GM12878 (cell line): ENCODE measurements at regions not wholly inside any gene's neighbourhood (a gene's known extent, or its start where the extent isn't known, plus 50 kb on each side); places are given as distances from the start of the nearest gene placed in this dataset.
A peak's percentile ranks its signal among the peaks of the same experiment; 100 is the strongest.

Source experiments
- ATAC-seq: fragments of 200-7000 bp; cut with Tn5 transposase; 3 replicates; pipeline ENCODE4 v1.9.1; 2020; ENCODE audit warnings: mild to moderate bottlenecking, moderate library complexity
- BruUV-seq: library from RNA; stranded (reverse); fragments of 400-500 nt; replicated peaks from 2 replicates; lab custom pipeline; 2021; lab: Mats Ljungman, UMichigan
- CTCF ChIA-PET: fragments of 300-600 bp; sonication (Branson Sonifier 250); formaldehyde crosslinking; extraction: SDS; loops from one replicate; lab custom pipeline; 2021; ENCODE audit warnings: inconsistent platforms; lab: Yijun Ruan, JAX
- POLR2A ChIA-PET: fragments of 350-600 bp; formaldehyde crosslinking; extraction: SDS; loops from one replicate; lab custom pipeline; 2021; ENCODE audit warnings: inconsistent platforms; lab: Charles Lee
- RAD21 ChIA-PET: fragments of 300-600 bp; sonication (Branson Sonifier 250); formaldehyde crosslinking; loops from one replicate; lab custom pipeline; 2023; ENCODE audit warnings: antibody characterized with exemption; ENCODE audit not compliant: unreplicated experiment; lab: Charles Lee
- SMC1A ChIA-PET: fragments of 300-600 bp; sonication (Branson Sonifier 250); formaldehyde crosslinking; loops from one replicate; lab custom pipeline; 2023; ENCODE audit not compliant: unreplicated experiment, uncharacterized antibody; lab: Charles Lee
- DNase-seq: peaks from one replicate; pipeline ENCODE4 v3.0.0-alpha.2; 2011; ENCODE audit warnings: low read depth, low spot score
- FAIRE-seq: peaks from 3 replicates; lab custom pipeline; 2011; peaks lifted over from hg19 to GRCh38; lab: Jason Lieb, UNC
- H2AFZ ChIP-seq: 2 replicates; pipeline ENCODE4 v1.6.0; 2011; ENCODE audit warnings: low read depth, low read length, control low read depth; ENCODE audit not compliant: control insufficient read depth
- H3K27ac ChIP-seq: 2 replicates; pipeline ENCODE4 v1.5.1; 2011; ENCODE audit warnings: control low read depth; ENCODE audit not compliant: control insufficient read depth, insufficient read depth
- H3K27me3 ChIP-seq, 2 experiments: replicated peaks in 1 of 2; 2 replicates each; pipeline versions ENCODE4 v1.6.0 to v1.6.1; 2011; ENCODE audit warnings: low read length in 1 of 2; ENCODE audit not compliant: control insufficient read depth in 2 of 2, insufficient read depth in 2 of 2
- H3K36me3 ChIP-seq, 2 experiments: 2 replicates each; pipeline ENCODE4 v1.5.1; 2011; ENCODE audit warnings: low read length in 1 of 2; ENCODE audit not compliant: control insufficient read depth in 2 of 2, insufficient read depth in 2 of 2
- H3K4me1 ChIP-seq: 2 replicates; pipeline ENCODE4 v1.6.1; 2011; ENCODE audit warnings: mild to moderate bottlenecking, low read length, moderate library complexity, mixed read lengths; ENCODE audit not compliant: control insufficient read depth, insufficient read depth
- H3K4me2 ChIP-seq: 2 replicates; pipeline ENCODE4 v1.6.0; 2011; ENCODE audit warnings: control low read depth; ENCODE audit not compliant: control insufficient read depth, insufficient read depth
- H3K4me3 ChIP-seq: fragments of 200-600 bp; sonication (generic); 2 replicates; pipeline ENCODE4 v1.5.1; 2016
- H3K79me2 ChIP-seq: 2 replicates; pipeline ENCODE4 v1.6.0; 2011; ENCODE audit warnings: low read length; ENCODE audit not compliant: control insufficient read depth, insufficient read depth
- H3K9ac ChIP-seq: 2 replicates; pipeline ENCODE4 v1.8.0; 2011; ENCODE audit warnings: low read length, control low read depth, mixed read lengths; ENCODE audit not compliant: control insufficient read depth, insufficient read depth
- H3K9me3 ChIP-seq: replicated peaks from 3 replicates; pipeline ENCODE4 v1.5.1; 2011; ENCODE audit warnings: mild to moderate bottlenecking, low read length; ENCODE audit not compliant: control insufficient read depth, insufficient read depth
- H4K20me1 ChIP-seq: 2 replicates; pipeline ENCODE4 v1.6.0; 2011; ENCODE audit not compliant: control insufficient read depth, insufficient read depth
- ASH2L ChIP-seq: fragments of 300-600, 200-600 bp; sonication (generic); IDR thresholded peaks from 2 replicates; pipeline ENCODE4 v1.6.1; 2017; ENCODE audit warnings: low read depth, mild to moderate bottlenecking, borderline replicate concordance
- POLR2AphosphoS2 ChIP-seq: IDR thresholded peaks from 2 replicates; pipeline ENCODE4 v1.6.1; 2011; ENCODE audit warnings: low read depth, mild to moderate bottlenecking, low read length, improper control_type of control experiment, moderate library complexity
- SMAD1 ChIP-seq: fragments of 450-650 bp; IDR thresholded peaks from 2 replicates; pipeline ENCODE4 v1.6.1; 2018; ENCODE audit warnings: mild to moderate bottlenecking, low read depth; ENCODE audit not compliant: partially characterized antibody
- ZNF384 ChIP-seq: IDR thresholded peaks from 2 replicates; pipeline ENCODE4 v1.6.1; 2012; ENCODE audit warnings: low read depth, mild to moderate bottlenecking, low read length, improper control_type of control experiment, borderline replicate concordance
- ZNF622 ChIP-seq: fragments of 450-650 bp; IDR thresholded peaks from 2 replicates; pipeline ENCODE4 v1.6.1; 2017; ENCODE audit warnings: mild to moderate bottlenecking, inconsistent platforms
- WGBS: methylation state at CpG from one replicate; pipeline ENCODE4 v1.1.6; 2016; ENCODE audit warnings: low lambda C conversion rate; ENCODE audit not compliant: insufficient replicate concordance, insufficient coverage; ENCODE audit errors: missing lambda C conversion rate; 5-methylcytosine and 5-hydroxymethylcytosine counted together
- in situ Hi-C: fragments of 300-500 bp; cut with MboI; formaldehyde crosslinking; loops from 9 replicates; pipeline ENCODE4 v1.14.3; 2018; ENCODE audit warnings: mixed read lengths
- intact Hi-C: fragments of 100-400 bp; cut with micrococcal nuclease; formaldehyde crosslinking; loops from one replicate; pipeline ENCODE4 v1.14.2; 2022; ENCODE audit not compliant: unreplicated experiment
- TF ChIP-seq, protein P1 (sequence below): fragments of 450-650 bp; IDR thresholded peaks from 2 replicates; pipeline ENCODE4 v1.6.1; 2017; ENCODE audit warnings: mild to moderate bottlenecking
- TF ChIP-seq, protein P2 (sequence below): fragments of 450-650 bp; formaldehyde crosslinking; IDR thresholded peaks from 2 replicates; pipeline ENCODE4 v1.5.0; 2022; ENCODE audit warnings: mild to moderate bottlenecking, missing genetic modification characterization
- TF ChIP-seq, protein P3 (sequence below): IDR thresholded peaks from 2 replicates; pipeline ENCODE4 v1.6.1; 2011; ENCODE audit warnings: low read depth, low read length, improper control_type of control experiment, borderline replicate concordance

DNA sequence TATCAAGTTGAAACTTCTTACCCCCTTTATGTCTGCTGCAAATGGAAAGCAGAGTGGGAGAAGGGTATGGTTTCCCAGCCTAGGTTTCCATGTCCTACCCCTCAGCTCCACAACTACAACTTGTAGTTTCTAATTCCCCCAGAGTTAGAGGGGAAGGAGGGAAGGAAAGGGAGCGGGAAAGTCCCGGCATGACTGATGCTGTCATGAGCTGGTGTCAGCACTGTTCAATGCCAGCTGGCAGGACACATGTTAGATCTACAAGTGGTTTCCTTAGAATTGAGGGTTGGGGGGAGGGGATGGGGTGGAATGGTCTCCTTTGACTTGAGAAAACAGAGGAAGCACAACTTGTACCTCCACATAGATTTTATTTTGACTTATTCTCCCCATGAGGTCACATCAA lies 194.0 kb downstream of the MBD2 start:
- no peak overlapping the region for H3K9ac ChIP-seq
- no peak overlapping the region for H3K4me3 ChIP-seq
- no peaks in the 10 kb centered on the region for H3K9me3 ChIP-seq
- intact Hi-C loops (no loop called here), in situ Hi-C loops (no loop called here)
- no peaks in the 10 kb centered on the region for H3K79me2 ChIP-seq
- no peaks in the 10 kb centered on the region for H3K36me3 ChIP-seq
- DNase-seq (no peak), FAIRE-seq (no peak), ATAC-seq (no peak)
- 72% methylated on average over 2 of the region's 2 CpGs for WGBS
- ChIA-PET POLR2A (no interaction called here), RAD21 (no interaction called here), SMC1A (interaction anchor here (0.8 kb wide), 1 partner anchor 100 kb away, joined by 3 read pairs; no protein-coding TSS in a partner anchor), CTCF (no interaction called here)
- H2AFZ ChIP-seq: no peak overlapping the region
- no peak overlapping the region for H3K4me2 ChIP-seq
- no peaks in the 10 kb centered on the region for H3K4me1 ChIP-seq
- TF ChIP-seq SMAD1 (no peak), POLR2AphosphoS2 (no peak), ZNF384 (no peak), ZNF622 (no peak)
- H3K27me3 ChIP-seq: no peaks in the 10 kb centered on the region; a peak in 1 of 4 replicates
- BruUV-seq: no TSS peak
- H4K20me1 ChIP-seq: no peaks in the 10 kb centered on the region; the same call in 1 of the 2 replicates
- H3K27ac ChIP-seq: no peak overlapping the region

DNA sequence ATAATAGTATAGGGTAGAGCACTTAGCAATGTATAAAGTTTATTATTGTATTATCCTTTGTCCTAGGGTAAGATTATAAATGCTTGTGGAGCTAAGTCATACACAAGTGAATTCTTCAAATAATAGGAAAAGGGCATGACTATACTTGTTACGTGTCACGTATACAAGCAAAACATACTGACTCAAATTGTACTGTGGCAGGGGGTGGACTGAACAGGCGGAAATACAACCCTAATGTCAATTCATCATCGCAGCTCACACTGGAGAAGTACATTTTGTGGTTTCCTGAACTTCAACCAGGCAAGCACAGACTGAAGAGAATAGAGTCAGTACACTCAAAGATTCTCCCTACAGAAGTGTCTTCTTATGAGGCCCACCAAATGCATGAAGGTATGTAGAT lies 201.0 kb downstream of the MBD2 start:
- Histone ChIP-seq H3K4me3 (no peak overlapping the region), H3K4me1 (no peaks in the 10 kb centered on the region), H3K4me2 (no peak overlapping the region), H3K27me3 (no peaks in the 10 kb centered on the region; a peak in 1 of 4 replicates), H4K20me1 (no peaks in the 10 kb centered on the region), H2AFZ (no peak overlapping the region), H3K9ac (no peak overlapping the region), H3K36me3 (no peaks in the 10 kb centered on the region), H3K27ac (no peak overlapping the region), H3K79me2 (no peaks in the 10 kb centered on the region), H3K9me3 (no peaks in the 10 kb centered on the region)
- SMC1A ChIA-PET: no interaction called here
- CTCF ChIA-PET: interaction anchor here (0.7 kb wide), 1 partner anchor 206 kb away, joined by 3 read pairs; no protein-coding TSS in a partner anchor
- FAIRE-seq (no peak), ATAC-seq (peak; percentile 23; the same call in 1 of the 3 replicates), DNase-seq (peak; percentile 4)
- no TSS peak for BruUV-seq
- POLR2A ChIA-PET: no interaction called here
- intact Hi-C loops: no loop called here
- WGBS: 55% methylated on average over 4 of the region's 4 CpGs
- RAD21 ChIA-PET: no interaction called here
- in situ Hi-C loops: no loop called here
- TF ChIP-seq, protein P1, sequence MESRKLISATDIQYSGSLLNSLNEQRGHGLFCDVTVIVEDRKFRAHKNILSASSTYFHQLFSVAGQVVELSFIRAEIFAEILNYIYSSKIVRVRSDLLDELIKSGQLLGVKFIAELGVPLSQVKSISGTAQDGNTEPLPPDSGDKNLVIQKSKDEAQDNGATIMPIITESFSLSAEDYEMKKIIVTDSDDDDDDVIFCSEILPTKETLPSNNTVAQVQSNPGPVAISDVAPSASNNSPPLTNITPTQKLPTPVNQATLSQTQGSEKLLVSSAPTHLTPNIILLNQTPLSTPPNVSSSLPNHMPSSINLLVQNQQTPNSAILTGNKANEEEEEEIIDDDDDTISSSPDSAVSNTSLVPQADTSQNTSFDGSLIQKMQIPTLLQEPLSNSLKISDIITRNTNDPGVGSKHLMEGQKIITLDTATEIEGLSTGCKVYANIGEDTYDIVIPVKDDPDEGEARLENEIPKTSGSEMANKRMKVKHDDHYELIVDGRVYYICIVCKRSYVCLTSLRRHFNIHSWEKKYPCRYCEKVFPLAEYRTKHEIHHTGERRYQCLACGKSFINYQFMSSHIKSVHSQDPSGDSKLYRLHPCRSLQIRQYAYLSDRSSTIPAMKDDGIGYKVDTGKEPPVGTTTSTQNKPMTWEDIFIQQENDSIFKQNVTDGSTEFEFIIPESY: no peak
- TF ChIP-seq, protein P2, sequence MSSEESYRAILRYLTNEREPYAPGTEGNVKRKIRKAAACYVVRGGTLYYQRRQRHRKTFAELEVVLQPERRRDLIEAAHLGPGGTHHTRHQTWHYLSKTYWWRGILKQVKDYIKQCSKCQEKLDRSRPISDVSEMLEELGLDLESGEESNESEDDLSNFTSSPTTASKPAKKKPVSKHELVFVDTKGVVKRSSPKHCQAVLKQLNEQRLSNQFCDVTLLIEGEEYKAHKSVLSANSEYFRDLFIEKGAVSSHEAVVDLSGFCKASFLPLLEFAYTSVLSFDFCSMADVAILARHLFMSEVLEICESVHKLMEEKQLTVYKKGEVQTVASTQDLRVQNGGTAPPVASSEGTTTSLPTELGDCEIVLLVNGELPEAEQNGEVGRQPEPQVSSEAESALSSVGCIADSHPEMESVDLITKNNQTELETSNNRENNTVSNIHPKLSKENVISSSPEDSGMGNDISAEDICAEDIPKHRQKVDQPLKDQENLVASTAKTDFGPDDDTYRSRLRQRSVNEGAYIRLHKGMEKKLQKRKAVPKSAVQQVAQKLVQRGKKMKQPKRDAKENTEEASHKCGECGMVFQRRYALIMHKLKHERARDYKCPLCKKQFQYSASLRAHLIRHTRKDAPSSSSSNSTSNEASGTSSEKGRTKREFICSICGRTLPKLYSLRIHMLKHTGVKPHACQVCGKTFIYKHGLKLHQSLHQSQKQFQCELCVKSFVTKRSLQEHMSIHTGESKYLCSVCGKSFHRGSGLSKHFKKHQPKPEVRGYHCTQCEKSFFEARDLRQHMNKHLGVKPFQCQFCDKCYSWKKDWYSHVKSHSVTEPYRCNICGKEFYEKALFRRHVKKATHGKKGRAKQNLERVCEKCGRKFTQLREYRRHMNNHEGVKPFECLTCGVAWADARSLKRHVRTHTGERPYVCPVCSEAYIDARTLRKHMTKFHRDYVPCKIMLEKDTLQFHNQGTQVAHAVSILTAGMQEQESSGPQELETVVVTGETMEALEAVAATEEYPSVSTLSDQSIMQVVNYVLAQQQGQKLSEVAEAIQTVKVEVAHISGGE (CRISPR knock-in tag): no peak
- TF ChIP-seq, protein P3, sequence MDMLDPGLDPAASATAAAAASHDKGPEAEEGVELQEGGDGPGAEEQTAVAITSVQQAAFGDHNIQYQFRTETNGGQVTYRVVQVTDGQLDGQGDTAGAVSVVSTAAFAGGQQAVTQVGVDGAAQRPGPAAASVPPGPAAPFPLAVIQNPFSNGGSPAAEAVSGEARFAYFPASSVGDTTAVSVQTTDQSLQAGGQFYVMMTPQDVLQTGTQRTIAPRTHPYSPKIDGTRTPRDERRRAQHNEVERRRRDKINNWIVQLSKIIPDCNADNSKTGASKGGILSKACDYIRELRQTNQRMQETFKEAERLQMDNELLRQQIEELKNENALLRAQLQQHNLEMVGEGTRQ: no peak
- TF ChIP-seq ASH2L: no peak
